GM23338 (cell line): ENCODE measurements at regions not wholly inside any gene's neighbourhood (a gene's known extent, or its start where the extent isn't known, plus 50 kb on each side); places are given as distances from the start of the nearest gene placed in this dataset.

ENCODE experiments used
- ATAC-seq: fragments of 200-7000 bp; cut with Tn5 transposase; 3 replicates; pipeline ENCODE4 v1.9.1; 2020
- DNase-seq: peaks from one replicate; pipeline ENCODE4 v3.0.0-alpha.2; 2015; ENCODE audit warnings: low spot score
- H2AFZ ChIP-seq: fragments of 200-600 bp; sonication (generic); 2 replicates; pipeline ENCODE4 v1.8.0; 2016; ENCODE audit warnings: antibody characterized with exemption, mild to moderate bottlenecking, moderate library complexity
- H3F3A ChIP-seq: fragments of 200-600 bp; sonication (generic); replicated peaks from 2 replicates; pipeline ENCODE4 v1.8.0; 2017; ENCODE audit warnings: antibody characterized with exemption, mixed run types, low read depth
- H3K27ac ChIP-seq: fragments of 200-600 bp; sonication (generic); 2 replicates; pipeline ENCODE4 v1.6.1; 2016; ENCODE audit warnings: low read depth
- H3K27me3 ChIP-seq: fragments of 200-600 bp; sonication (generic); 2 replicates; pipeline ENCODE4 v1.8.0; 2016; ENCODE audit warnings: mild to moderate bottlenecking, mixed run types, moderate library complexity; ENCODE audit not compliant: insufficient read depth
- H3K36me3 ChIP-seq: fragments of 200-600 bp; sonication (generic); 2 replicates; pipeline ENCODE4 v1.8.0; 2016; ENCODE audit warnings: mild to moderate bottlenecking; ENCODE audit not compliant: insufficient read depth
- H3K4me1 ChIP-seq: fragments of 200-600 bp; sonication (generic); 2 replicates; pipeline ENCODE4 v1.8.0; 2016; ENCODE audit warnings: mild to moderate bottlenecking, moderate library complexity; ENCODE audit not compliant: insufficient read depth
- H3K4me2 ChIP-seq: fragments of 200-600 bp; sonication (generic); 2 replicates; pipeline ENCODE4 v1.7.1; 2017; ENCODE audit warnings: mixed run types
- H3K4me3 ChIP-seq: fragments of 200-600 bp; sonication (generic); 2 replicates; pipeline ENCODE4 v1.6.1; 2016; ENCODE audit warnings: mixed run types
- H3K79me2 ChIP-seq: fragments of 200-600 bp; sonication (generic); replicated peaks from 2 replicates; pipeline ENCODE4 v1.8.0; 2017; ENCODE audit warnings: mild to moderate bottlenecking; ENCODE audit not compliant: insufficient read depth
- H3K9me2 ChIP-seq: fragments of 200-600 bp; sonication (generic); 2 replicates; pipeline ENCODE4 v1.8.0; 2017; ENCODE audit not compliant: insufficient read depth
- H4K20me1 ChIP-seq: fragments of 200-600 bp; sonication (generic); replicated peaks from 2 replicates; pipeline ENCODE4 v1.8.0; 2017; ENCODE audit warnings: mild to moderate bottlenecking; ENCODE audit not compliant: insufficient read depth
- H3K27ac Mint-ChIP-seq: 2 replicates; pipeline ENCODE4 v1.8.0; 2020; ENCODE audit warnings: inconsistent platforms, mild to moderate bottlenecking, moderate library complexity, mixed read lengths
- H3K27me3 Mint-ChIP-seq: 3 replicates; pipeline ENCODE4 v1.8.0; 2022; ENCODE audit warnings: low read depth, mild to moderate bottlenecking, moderate library complexity, mixed read lengths, inconsistent platforms; ENCODE audit not compliant: insufficient read depth, poor library complexity
- H3K36me3 Mint-ChIP-seq: 3 replicates; pipeline ENCODE4 v1.8.0; 2021; ENCODE audit warnings: low read depth, mild to moderate bottlenecking, inconsistent platforms, moderate library complexity, mixed read lengths
- H3K4me1 Mint-ChIP-seq: 3 replicates; pipeline ENCODE4 v1.8.0; 2020; ENCODE audit warnings: mild to moderate bottlenecking, inconsistent platforms, mixed read lengths
- H3K4me3 Mint-ChIP-seq: 3 replicates; pipeline ENCODE4 v1.8.0; 2021; ENCODE audit warnings: moderate library complexity, mild to moderate bottlenecking, inconsistent platforms, mixed read lengths
- H3K9me3 Mint-ChIP-seq: 3 replicates; pipeline ENCODE4 v1.8.0; 2020; ENCODE audit warnings: moderate library complexity, mild to moderate bottlenecking, inconsistent platforms, mixed read lengths
- CREB1 ChIP-seq: fragments of 250-450 bp; sonication (Bioruptor Pico); IDR thresholded peaks from 2 replicates; pipeline ENCODE4 v1.5.0; 2020; ENCODE audit warnings: low read depth, mild to moderate bottlenecking, moderate library complexity
- ETS1 ChIP-seq: IDR thresholded peaks from 2 replicates; pipeline ENCODE4 v1.6.1; 2016; ENCODE audit warnings: antibody characterized with exemption
- EZH2 ChIP-seq: fragments of 200-600 bp; sonication (generic); IDR thresholded peaks from one replicate; pipeline ENCODE4 v1.8.0; 2017; ENCODE audit warnings: antibody characterized with exemption, mild to moderate bottlenecking, low read depth; ENCODE audit not compliant: unreplicated experiment
- EZH2phosphoT487 ChIP-seq: fragments of 200-600 bp; sonication (generic); IDR thresholded peaks from one replicate; pipeline ENCODE4 v1.8.1; 2018; ENCODE audit warnings: antibody characterized with exemption; ENCODE audit not compliant: unreplicated experiment
- JUNB ChIP-seq: IDR thresholded peaks from one replicate; pipeline ENCODE4 v1.6.1; 2016; ENCODE audit warnings: antibody characterized with exemption; ENCODE audit not compliant: unreplicated experiment
- NANOG ChIP-seq: IDR thresholded peaks from 2 replicates; pipeline ENCODE4 v1.6.1; 2016; ENCODE audit warnings: antibody characterized with exemption, borderline replicate concordance
- REST ChIP-seq: IDR thresholded peaks from one replicate; pipeline ENCODE4 v1.6.1; 2018; ENCODE audit warnings: antibody characterized with exemption; ENCODE audit not compliant: unreplicated experiment
- STAT1 ChIP-seq: IDR thresholded peaks from one replicate; pipeline ENCODE4 v1.6.1; 2016; ENCODE audit warnings: antibody characterized with exemption; ENCODE audit not compliant: unreplicated experiment
- ZNF114 ChIP-seq: fragments of 250-450 bp; sonication (Bioruptor Pico); IDR thresholded peaks from 2 replicates; pipeline ENCODE4 v1.5.0; 2020; ENCODE audit warnings: mild to moderate bottlenecking, moderate library complexity
- ZNF331 ChIP-seq: fragments of 250-450 bp; sonication (Bioruptor Pico); IDR thresholded peaks from 2 replicates; pipeline ENCODE4 v1.5.0; 2020; ENCODE audit warnings: low read depth, mild to moderate bottlenecking, moderate library complexity
- ZNF462 ChIP-seq: fragments of 250-450 bp; sonication (Bioruptor Pico); IDR thresholded peaks from 2 replicates; pipeline ENCODE4 v1.5.0; 2020; ENCODE audit warnings: mild to moderate bottlenecking, moderate library complexity

- Histone ChIP-seq H3K27ac (no peak overlapping the region), H3K27me3 (no peaks in the 10 kb centered on the region), H3F3A (no peaks in the 10 kb centered on the region), H3K79me2 (no peaks in the 10 kb centered on the region), H3K4me2 (no peak overlapping the region), H3K4me3 (no peak overlapping the region), H3K4me1 (no peaks in the 10 kb centered on the region), H3K36me3 (no peaks in the 10 kb centered on the region; the same call in 1 of the 2 replicates), H3K9me2 (no peaks in the 10 kb centered on the region), H2AFZ (no peak overlapping the region), H4K20me1 (no peaks in the 10 kb centered on the region)
- H3K36me3 Mint-ChIP-seq = peaks cover 30% of the 10 kb centered on the region
- no peak overlapping the region for H3K4me3 Mint-ChIP-seq
- no peak for DNase-seq
- no peak overlapping the region for H3K27ac Mint-ChIP-seq
- no peak for ATAC-seq
- peaks cover 96% of the 10 kb centered on the region for H3K9me3 Mint-ChIP-seq
- peaks cover 6% of the 10 kb centered on the region for H3K27me3 Mint-ChIP-seq
- H3K4me1 Mint-ChIP-seq = no peaks in the 10 kb centered on the region
- TF ChIP-seq REST = no peak
- no peak for TF ChIP-seq ZNF114
- TF ChIP-seq EZH2phosphoT487 = no peak
- TF ChIP-seq ZNF331 (CRISPR knock-in tag) = no peak
- TF ChIP-seq EZH2 = no peak
- TF ChIP-seq ETS1 = no peak
- no peak for TF ChIP-seq JUNB
- TF ChIP-seq CREB1 (CRISPR knock-in tag) = no peak
- TF ChIP-seq ZNF462 (CRISPR knock-in tag) = no peak
- TF ChIP-seq STAT1 = no peak
- no peak for TF ChIP-seq NANOG
These were observed 648.9 kb upstream of the SALL3 start for GRCh38 chr18:78330766-78331165.
